HEK293T (cell line): ENCODE measurements at regions not wholly inside any gene's neighbourhood (a gene's known extent, or its start where the extent isn't known, plus 50 kb on each side); places are given as distances from the start of the nearest gene placed in this dataset.

Experiments used
- CTCF ChIA-PET: fragments of 350-600 bp; formaldehyde crosslinking; extraction: SDS; loops from one replicate; lab custom pipeline; 2021; ENCODE audit warnings: antibody characterized with exemption, inconsistent platforms; lab: Yijun Ruan, JAX
- POLR2A ChIA-PET: fragments of 350-600 bp; formaldehyde crosslinking; extraction: SDS; loops from one replicate; lab custom pipeline; 2020; ENCODE audit warnings: antibody characterized with exemption, inconsistent platforms; lab: Yijun Ruan, JAX
- DNase-seq: peaks from one replicate; pipeline ENCODE4 v3.0.0; 2012; ENCODE audit warnings: mixed read lengths; ENCODE audit errors: extremely low spot score
- ARNT ChIP-seq: fragments of 450-650 bp; IDR thresholded peaks from 2 replicates; pipeline ENCODE4 v1.6.1; 2017; ENCODE audit warnings: mild to moderate bottlenecking
- BHLHE40 ChIP-seq: fragments of 450-650 bp; IDR thresholded peaks from 2 replicates; pipeline ENCODE4 v1.6.1; 2016; ENCODE audit warnings: mild to moderate bottlenecking, moderate library complexity, borderline replicate concordance
- CTBP1 ChIP-seq: fragments of 450-650 bp; IDR thresholded peaks from 2 replicates; pipeline ENCODE4 v1.6.1; 2016; ENCODE audit warnings: borderline replicate concordance
- ELF4 ChIP-seq: fragments of 450-650 bp; IDR thresholded peaks from 2 replicates; pipeline ENCODE4 v1.6.1; 2017; ENCODE audit warnings: antibody characterized with exemption
- FOXA1 ChIP-seq: fragments of 450-650 bp; IDR thresholded peaks from 2 replicates; pipeline ENCODE4 v1.6.1; 2016; ENCODE audit warnings: mild to moderate bottlenecking
- FOXK2 ChIP-seq: fragments of 450-650 bp; IDR thresholded peaks from 2 replicates; pipeline ENCODE4 v1.6.1; 2016; ENCODE audit warnings: mild to moderate bottlenecking
- FOXM1 ChIP-seq: fragments of 450-650 bp; IDR thresholded peaks from 2 replicates; pipeline ENCODE4 v1.6.1; 2017; ENCODE audit warnings: mild to moderate bottlenecking, borderline replicate concordance
- HDGF ChIP-seq: fragments of 450-650 bp; IDR thresholded peaks from 2 replicates; pipeline ENCODE4 v1.6.1; 2017; ENCODE audit warnings: antibody characterized with exemption, borderline replicate concordance
- L3MBTL2 ChIP-seq: fragments of 450-650 bp; conservative IDR thresholded peaks from 2 replicates; pipeline ENCODE4 v1.6.1; 2016; ENCODE audit warnings: mild to moderate bottlenecking
- LEF1 ChIP-seq: fragments of 450-650 bp; IDR thresholded peaks from 2 replicates; pipeline ENCODE4 v1.6.1; 2017; ENCODE audit warnings: mild to moderate bottlenecking, borderline replicate concordance
- NFRKB ChIP-seq: fragments of 450-650 bp; IDR thresholded peaks from 2 replicates; pipeline ENCODE4 v1.6.1; 2016; ENCODE audit warnings: mild to moderate bottlenecking, moderate library complexity
- PKNOX1 ChIP-seq: fragments of 450-650 bp; IDR thresholded peaks from 2 replicates; pipeline ENCODE4 v1.6.1; 2016
- SP1 ChIP-seq: fragments of 450-650 bp; IDR thresholded peaks from 2 replicates; pipeline ENCODE4 v1.6.1; 2017
- SUZ12 ChIP-seq: fragments of 450-650 bp; IDR thresholded peaks from 2 replicates; pipeline ENCODE4 v1.6.1; 2016; ENCODE audit warnings: mild to moderate bottlenecking
- TARDBP ChIP-seq: fragments of 450-650 bp; IDR thresholded peaks from 2 replicates; pipeline ENCODE4 v1.6.1; 2016
- ZNF384 ChIP-seq: fragments of 450-650 bp; IDR thresholded peaks from 2 replicates; pipeline ENCODE4 v1.6.1; 2016

DNA sequence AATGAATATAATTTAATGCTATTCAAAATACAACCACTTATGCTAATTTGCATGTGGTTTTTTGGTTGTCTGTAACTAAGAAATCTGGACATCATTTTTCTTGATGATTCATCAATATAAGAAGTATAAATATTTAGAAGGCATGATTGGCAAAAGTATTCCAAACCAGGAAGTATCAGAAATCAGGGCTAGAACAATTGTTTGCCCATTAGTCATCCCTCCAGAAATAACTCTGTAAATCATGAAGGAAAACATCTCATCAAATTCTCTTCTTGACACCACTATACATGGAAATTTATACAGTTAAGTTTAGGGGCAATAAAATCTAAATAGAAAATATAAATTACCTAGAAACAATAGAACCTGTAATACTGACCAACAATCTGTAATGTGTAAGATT lies 554.7 kb upstream of the HS3ST5 start:
- ChIA-PET POLR2A (no interaction called here), CTCF (no interaction called here)
- DNase-seq, result no peak
- TF ChIP-seq L3MBTL2 (no peak), ELF4 (no peak), TARDBP (no peak), SUZ12 (no peak), ARNT (no peak), PKNOX1 (no peak), LEF1 (no peak), FOXM1 (no peak), BHLHE40 (no peak)

GRCh38 chr6:114892211-114892610 lies 549.4 kb upstream of the HS3ST5 start:
- DNase-seq, result no peak
- ChIA-PET CTCF (no interaction called here), POLR2A (no interaction called here)
- TF ChIP-seq CTBP1 (no peak), SUZ12 (no peak), HDGF (no peak), ZNF384 (no peak), L3MBTL2 (no peak), FOXM1 (no peak)

DNA sequence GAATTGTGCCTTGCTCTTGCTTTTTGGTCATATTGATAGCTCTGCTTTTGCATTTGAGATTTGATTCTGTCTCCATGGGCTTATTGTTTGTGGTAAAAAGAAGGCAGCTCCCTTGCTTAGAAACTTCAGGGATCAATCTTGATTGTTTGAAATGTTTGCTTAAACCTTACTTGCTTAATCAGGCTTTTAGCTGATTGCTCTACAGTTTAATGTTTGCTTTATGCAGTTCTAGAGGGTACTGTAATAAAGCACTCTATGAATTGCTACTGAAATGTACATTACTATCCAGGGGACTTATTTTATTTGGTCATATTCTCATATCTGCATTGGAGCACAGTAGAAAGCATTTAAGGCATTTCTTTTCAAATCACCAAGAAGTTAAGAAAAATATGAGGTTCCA lies 545.4 kb upstream of the HS3ST5 start:
- TF ChIP-seq FOXA1 (no peak), TARDBP (no peak), ZNF384 (no peak), LEF1 (no peak), CTBP1 (no peak), SP1 (no peak)
- CTCF ChIA-PET, result no interaction called here
- POLR2A ChIA-PET, result no interaction called here

DNA sequence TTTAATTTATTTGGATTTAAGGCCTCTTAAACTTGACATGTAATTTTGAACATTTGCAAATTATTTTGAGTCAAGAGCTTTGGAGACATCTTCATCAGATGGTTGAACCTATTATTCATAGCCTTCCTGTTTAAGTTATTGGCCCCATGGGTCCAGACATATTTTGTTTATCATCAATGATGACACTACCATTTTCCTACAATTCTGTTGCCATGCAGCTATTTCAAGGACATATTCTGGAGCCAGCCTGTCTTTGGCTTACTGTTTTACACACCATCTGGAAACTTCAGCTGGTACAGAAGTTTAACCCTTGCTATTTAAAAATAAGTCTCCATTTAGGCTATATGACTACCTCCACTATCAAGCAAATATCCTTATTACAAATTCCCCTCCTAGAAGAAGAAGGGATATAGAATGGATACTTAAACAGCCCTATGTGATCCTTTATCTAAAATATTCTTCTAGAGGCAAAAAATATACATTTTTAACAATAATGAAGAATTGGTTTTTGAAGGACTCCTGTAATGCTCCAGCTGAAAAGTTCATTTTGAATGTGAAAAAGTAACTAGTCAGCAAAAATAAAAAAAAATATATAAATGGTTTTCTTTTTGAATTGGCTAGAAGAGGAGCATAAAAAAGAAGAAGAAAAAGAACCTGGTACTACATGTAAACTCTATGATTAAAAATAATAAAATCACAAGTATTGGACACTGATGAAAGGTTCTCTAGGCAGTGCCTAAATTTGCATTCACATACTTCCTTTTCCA lies 544.0 kb upstream of the HS3ST5 start:
- ChIA-PET CTCF (no interaction called here), POLR2A (no interaction called here)
- no peak for DNase-seq
- no peak for TF ChIP-seq CTBP1
- no peak for TF ChIP-seq ZNF384
- TF ChIP-seq SUZ12, result no peak
- TF ChIP-seq BHLHE40, result no peak
- no peak for TF ChIP-seq HDGF
- no peak for TF ChIP-seq ARNT
- TF ChIP-seq SP1, result no peak
- TF ChIP-seq PKNOX1, result no peak
- TF ChIP-seq NFRKB, result no peak
- no peak for TF ChIP-seq FOXK2
- TF ChIP-seq LEF1, result no peak
- TF ChIP-seq TARDBP, result no peak
- no peak for TF ChIP-seq L3MBTL2
- no peak for TF ChIP-seq FOXM1
- TF ChIP-seq ELF4, result no peak
- no peak for TF ChIP-seq FOXA1

More for the DNA sequence above, 545.4 kb upstream of the HS3ST5 start:
- no peak for DNase-seq

DNA sequence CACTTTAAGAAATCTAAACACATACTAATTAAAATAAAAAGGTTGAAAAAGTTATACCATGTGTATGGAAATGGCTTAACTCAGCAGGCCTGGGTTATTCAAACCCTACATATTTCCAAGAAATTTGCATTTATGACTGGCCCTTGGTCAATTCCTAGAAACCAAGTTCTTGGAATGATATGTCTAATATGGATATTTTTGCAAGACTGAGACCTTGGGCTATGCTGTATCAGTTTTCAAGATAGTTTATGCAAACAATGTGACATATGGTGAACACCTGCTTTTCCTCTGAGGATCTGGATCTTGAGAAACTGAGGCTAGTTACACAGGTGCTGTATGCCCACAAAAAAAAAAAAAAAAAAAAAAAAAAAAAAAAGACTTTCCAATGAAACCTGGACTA lies 536.9 kb upstream of the HS3ST5 start:
- DNase-seq, result no peak
- CTCF ChIA-PET, result no interaction called here
- POLR2A ChIA-PET, result no interaction called here
- TF ChIP-seq SP1, result no peak
- TF ChIP-seq NFRKB, result no peak
- TF ChIP-seq SUZ12, result no peak
- no peak for TF ChIP-seq FOXM1
- TF ChIP-seq FOXK2, result no peak
- no peak for TF ChIP-seq FOXA1
- TF ChIP-seq ZNF384, result no peak
- no peak for TF ChIP-seq PKNOX1
- no peak for TF ChIP-seq ELF4
- TF ChIP-seq CTBP1, result no peak
- no peak for TF ChIP-seq TARDBP
- TF ChIP-seq L3MBTL2, result no peak
- no peak for TF ChIP-seq ARNT
- no peak for TF ChIP-seq LEF1
- no peak for TF ChIP-seq BHLHE40
- no peak for TF ChIP-seq HDGF

DNA sequence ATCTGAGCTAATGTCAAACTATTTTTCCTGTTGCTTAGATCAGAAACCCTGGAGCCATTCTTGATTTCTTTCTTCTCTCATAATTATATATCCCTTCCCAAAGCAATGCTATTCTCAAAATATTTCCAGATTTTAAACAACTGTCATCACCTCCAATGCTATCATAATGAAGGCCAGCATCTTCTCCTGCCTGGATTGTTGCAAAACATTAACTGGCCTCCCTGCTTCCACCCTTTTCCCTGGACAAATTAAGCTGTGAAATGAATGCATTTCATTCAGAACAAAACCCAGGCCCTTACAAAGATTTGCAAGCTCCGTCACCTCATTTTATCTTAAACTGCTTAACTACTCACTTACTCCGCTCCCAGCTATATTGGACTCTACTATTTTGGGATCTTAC lies 535.3 kb upstream of the HS3ST5 start:
- TF ChIP-seq ELF4, result no peak
- TF ChIP-seq HDGF, result no peak
- no peak for TF ChIP-seq SUZ12
- TF ChIP-seq ZNF384, result no peak
- no peak for TF ChIP-seq FOXM1
- no peak for TF ChIP-seq PKNOX1
- TF ChIP-seq SP1, result no peak
- TF ChIP-seq NFRKB, result no peak
- TF ChIP-seq BHLHE40, result no peak
- no peak for TF ChIP-seq ARNT
- no peak for TF ChIP-seq LEF1
- no peak for TF ChIP-seq TARDBP
- ChIA-PET CTCF (no interaction called here), POLR2A (no interaction called here)
- no peak for DNase-seq
